ENCODE measurements at regions not wholly inside any gene's neighbourhood (a gene's known extent, or its start where the extent isn't known, plus 50 kb on each side); places are given as distances from the start of the nearest gene placed in this dataset.
"Not testable (repeated sequence)": the region's sequence is repeated elsewhere in the genome, so short reads cannot be mapped to it uniquely, and the experiment has no call there.

GRCh38 chr2:14454202-14454601 is 178.3 kb upstream of the LRATD1 start:
- no peaks in the 10 kb centered on the region for H3K27me3 Mint-ChIP-seq (ENCODE audit: low read depth)
- no peaks in the 10 kb centered on the region for H3K4me1 Mint-ChIP-seq (ENCODE audit: low read depth)
- H3K4me3 Mint-ChIP-seq: no peak overlapping the region
- no peak for DNase-seq
- H3K9me3 Mint-ChIP-seq: peaks cover 0 to 6% of the 10 kb centered on the region in 2 donors
- H3K27ac Mint-ChIP-seq: no peak overlapping the region
- no peak for ATAC-seq (replicated peaks in 1 of 2)
- H3K36me3 Mint-ChIP-seq (ENCODE audit: insufficient read depth in 2 of 2): no peaks in the 10 kb centered on the region

- no peak overlapping the region for H3K4me3 Mint-ChIP-seq
- DNase-seq (no peak), ATAC-seq (replicated peaks in 1 of 2) (no peak)
- H3K36me3 Mint-ChIP-seq (ENCODE audit: insufficient read depth in 2 of 2): no peaks in the 10 kb centered on the region
- H3K27ac Mint-ChIP-seq: no peak overlapping the region
- no peaks in the 10 kb centered on the region for H3K27me3 Mint-ChIP-seq (ENCODE audit: low read depth)
- peaks cover 0 to 6% of the 10 kb centered on the region in 2 donors for H3K9me3 Mint-ChIP-seq
- no peaks in the 10 kb centered on the region for H3K4me1 Mint-ChIP-seq (ENCODE audit: low read depth)
Observed at GRCh38 chr2:14459786-14460325, 172.7 kb upstream of the LRATD1 start.

- Mint-ChIP-seq H3K9me3 (no peaks in the 10 kb centered on the region), H3K27me3 (ENCODE audit: low read depth) (no peaks in the 10 kb centered on the region), H3K4me3 (no peak overlapping the region), H3K4me1 (ENCODE audit: low read depth) (no peaks in the 10 kb centered on the region), H3K36me3 (ENCODE audit: insufficient read depth in 2 of 2) (no peaks in the 10 kb centered on the region), H3K27ac (no peak overlapping the region)
- ATAC-seq (replicated peaks in 1 of 2) (no peak), DNase-seq (no peak)
Observed at GRCh38 chr2:14475994-14476393, 156.5 kb upstream of the LRATD1 start.

GRCh38 chr2:14479486-14479885 is 153.0 kb upstream of the LRATD1 start:
- H3K27me3 Mint-ChIP-seq (ENCODE audit: low read depth): no peaks in the 10 kb centered on the region
- no peaks in the 10 kb centered on the region for H3K4me1 Mint-ChIP-seq (ENCODE audit: low read depth)
- no peak overlapping the region for H3K4me3 Mint-ChIP-seq
- DNase-seq: no peak
- no peaks in the 10 kb centered on the region for H3K36me3 Mint-ChIP-seq (ENCODE audit: insufficient read depth in 2 of 2)
- ATAC-seq (replicated peaks in 1 of 2): no peak
- no peak overlapping the region for H3K27ac Mint-ChIP-seq
- H3K9me3 Mint-ChIP-seq: peaks cover 0 to 10% of the 10 kb centered on the region in 2 donors

GRCh38 chr2:14480120-14480519 is 152.4 kb upstream of the LRATD1 start:
- Mint-ChIP-seq H3K36me3 (ENCODE audit: insufficient read depth in 2 of 2) (no peaks in the 10 kb centered on the region), H3K9me3 (peaks cover 0 to 10% of the 10 kb centered on the region in 2 donors), H3K27me3 (ENCODE audit: low read depth) (no peaks in the 10 kb centered on the region), H3K4me3 (no peak overlapping the region), H3K4me1 (ENCODE audit: low read depth) (no peaks in the 10 kb centered on the region), H3K27ac (no peak overlapping the region)
- DNase-seq: no peak
- ATAC-seq (replicated peaks in 1 of 2): no peak

- Mint-ChIP-seq H3K4me3 (no peak overlapping the region), H3K4me1 (ENCODE audit: low read depth) (no peaks in the 10 kb centered on the region), H3K9me3 (peaks cover 0 to 12% of the 10 kb centered on the region in 2 donors), H3K36me3 (ENCODE audit: insufficient read depth in 2 of 2) (no peaks in the 10 kb centered on the region), H3K27ac (no peak overlapping the region), H3K27me3 (ENCODE audit: low read depth) (no peaks in the 10 kb centered on the region)
- ATAC-seq (replicated peaks in 1 of 2): no peak
- no peak for DNase-seq
Observed at GRCh38 chr2:14480906-14481305, 151.6 kb upstream of the LRATD1 start.

GRCh38 chr2:14492920-14493503 is 139.5 kb upstream of the LRATD1 start:
- Mint-ChIP-seq H3K36me3 (ENCODE audit: insufficient read depth in 2 of 2) (no peaks in the 10 kb centered on the region), H3K4me1 (ENCODE audit: low read depth) (no peaks in the 10 kb centered on the region), H3K4me3 (no peak overlapping the region), H3K27me3 (ENCODE audit: low read depth) (no peaks in the 10 kb centered on the region), H3K27ac (no peak overlapping the region), H3K9me3 (peaks cover 0 to 4% of the 10 kb centered on the region in 2 donors)
- ATAC-seq (replicated peaks in 1 of 2) (no peak), DNase-seq (no peak)

- H3K27ac Mint-ChIP-seq: no peak overlapping the region
- H3K27me3 Mint-ChIP-seq (ENCODE audit: low read depth): no peaks in the 10 kb centered on the region
- DNase-seq: no peak
- no peak overlapping the region for H3K4me3 Mint-ChIP-seq
- H3K9me3 Mint-ChIP-seq: peaks cover 6% of the 10 kb centered on the region in 2 donors
- H3K36me3 Mint-ChIP-seq (ENCODE audit: insufficient read depth in 2 of 2): no peaks in the 10 kb centered on the region
- ATAC-seq (replicated peaks in 1 of 2): no peak
- no peaks in the 10 kb centered on the region for H3K4me1 Mint-ChIP-seq (ENCODE audit: low read depth)
Observed at GRCh38 chr2:14494759-14495158, 137.8 kb upstream of the LRATD1 start.

- Mint-ChIP-seq H3K27me3 (ENCODE audit: low read depth) (no peaks in the 10 kb centered on the region), H3K4me1 (ENCODE audit: low read depth) (no peaks in the 10 kb centered on the region), H3K4me3 (no peak overlapping the region), H3K9me3 (peaks cover 5 to 8% of the 10 kb centered on the region in 2 donors), H3K27ac (no peak overlapping the region), H3K36me3 (ENCODE audit: insufficient read depth in 2 of 2) (no peaks in the 10 kb centered on the region)
- DNase-seq: no peak
- no peak for ATAC-seq (replicated peaks in 1 of 2)
Observed at GRCh38 chr2:14501061-14501460, 131.5 kb upstream of the LRATD1 start.

- not testable (repeated sequence) for H3K36me3 Mint-ChIP-seq (ENCODE audit: insufficient read depth in 2 of 2); H3K27me3 Mint-ChIP-seq (ENCODE audit: low read depth); H3K9me3 Mint-ChIP-seq; H3K4me3 Mint-ChIP-seq; H3K27ac Mint-ChIP-seq; DNase-seq; H3K4me1 Mint-ChIP-seq (ENCODE audit: low read depth); ATAC-seq (replicated peaks in 1 of 2)
Observed at GRCh38 chr2:14506955-14507354, 125.6 kb upstream of the LRATD1 start.

- DNase-seq (no peak), ATAC-seq (replicated peaks in 1 of 2) (no peak)
- H3K27me3 Mint-ChIP-seq (ENCODE audit: low read depth): no peaks in the 10 kb centered on the region
- no peaks in the 10 kb centered on the region for H3K9me3 Mint-ChIP-seq
- H3K4me1 Mint-ChIP-seq (ENCODE audit: low read depth): no peaks in the 10 kb centered on the region
- H3K27ac Mint-ChIP-seq: no peak overlapping the region
- H3K4me3 Mint-ChIP-seq: no peak overlapping the region
- H3K36me3 Mint-ChIP-seq (ENCODE audit: insufficient read depth in 2 of 2): no peaks in the 10 kb centered on the region
Observed at GRCh38 chr2:14511541-14511940, 121.0 kb upstream of the LRATD1 start.

- DNase-seq (no peak), ATAC-seq (replicated peaks in 1 of 2) (no peak)
- no peaks in the 10 kb centered on the region for H3K4me1 Mint-ChIP-seq (ENCODE audit: low read depth)
- H3K9me3 Mint-ChIP-seq: peaks cover 0 to 3% of the 10 kb centered on the region in 2 donors
- H3K27ac Mint-ChIP-seq: no peak overlapping the region
- no peaks in the 10 kb centered on the region for H3K36me3 Mint-ChIP-seq (ENCODE audit: insufficient read depth in 2 of 2)
- no peaks in the 10 kb centered on the region for H3K27me3 Mint-ChIP-seq (ENCODE audit: low read depth)
- no peak overlapping the region for H3K4me3 Mint-ChIP-seq
Observed at GRCh38 chr2:14513903-14514302, 118.6 kb upstream of the LRATD1 start.

GRCh38 chr2:14516844-14517243 is 115.7 kb upstream of the LRATD1 start:
- peaks cover 0 to 6% of the 10 kb centered on the region in 2 donors for H3K9me3 Mint-ChIP-seq
- no peaks in the 10 kb centered on the region for H3K36me3 Mint-ChIP-seq (ENCODE audit: insufficient read depth in 2 of 2)
- DNase-seq (no peak), ATAC-seq (replicated peaks in 1 of 2) (no peak)
- H3K27ac Mint-ChIP-seq: no peak overlapping the region
- H3K4me3 Mint-ChIP-seq: no peak overlapping the region
- no peaks in the 10 kb centered on the region for H3K27me3 Mint-ChIP-seq (ENCODE audit: low read depth)
- H3K4me1 Mint-ChIP-seq (ENCODE audit: low read depth): no peaks in the 10 kb centered on the region

- H3K4me3 Mint-ChIP-seq: no peak overlapping the region
- no peaks in the 10 kb centered on the region for H3K4me1 Mint-ChIP-seq (ENCODE audit: low read depth)
- H3K27me3 Mint-ChIP-seq (ENCODE audit: low read depth): no peaks in the 10 kb centered on the region
- ATAC-seq (replicated peaks in 1 of 2) (no peak), DNase-seq (no peak)
- H3K36me3 Mint-ChIP-seq (ENCODE audit: insufficient read depth in 2 of 2): no peaks in the 10 kb centered on the region
- no peak overlapping the region for H3K27ac Mint-ChIP-seq
- peaks cover 0 to 8% of the 10 kb centered on the region in 2 donors for H3K9me3 Mint-ChIP-seq
Observed at GRCh38 chr2:14517731-14518130, 114.8 kb upstream of the LRATD1 start.
